H1 (cell line): ENCODE measurements at regions not wholly inside any gene's neighbourhood (a gene's known extent, or its start where the extent isn't known, plus 50 kb on each side); places are given as distances from the start of the nearest gene placed in this dataset.

Experiments
- CHD7 ChIP-seq: fragments of 300-600 bp; sonication (generic); IDR thresholded peaks from 2 replicates; pipeline ENCODE4 v1.7.1; 2012; ENCODE audit warnings: low read length, moderate library complexity, mild to moderate bottlenecking, inconsistent platforms; ENCODE audit not compliant: insufficient replicate concordance
- CREB1 ChIP-seq: IDR thresholded peaks from 2 replicates; pipeline ENCODE4 v1.6.1; 2012; ENCODE audit warnings: inconsistent platforms
- EGR1 ChIP-seq: IDR thresholded peaks from 2 replicates; pipeline ENCODE4 v1.6.1; 2011; ENCODE audit warnings: low read depth, low read length, borderline replicate concordance
- EZH2 ChIP-seq: fragments of 200-600 bp; sonication (generic); IDR thresholded peaks from 2 replicates; pipeline ENCODE4 v1.7.1; 2012; ENCODE audit warnings: low read depth, mild to moderate bottlenecking, moderate library complexity, low read length, inconsistent platforms; ENCODE audit not compliant: severe bottlenecking
- GABPA ChIP-seq: IDR thresholded peaks from 2 replicates; pipeline ENCODE4 v1.6.1; 2011; ENCODE audit warnings: mild to moderate bottlenecking, low read length, moderate library complexity, borderline replicate concordance; ENCODE audit not compliant: insufficient read depth
- GTF2F1 ChIP-seq: IDR thresholded peaks from 2 replicates; pipeline ENCODE4 v1.6.1; 2012; ENCODE audit warnings: low read depth, low read length, improper control_type of control experiment, borderline replicate concordance
- HDAC2 ChIP-seq, 2 experiments: fragments of 300-600 bp in 1 of 2; sonication (generic) in 1 of 2; IDR thresholded peaks; 2 replicates each; pipeline ENCODE4 v1.6.1; 2011 to 2012; ENCODE audit warnings: low read depth in 2 of 2, low read length in 2 of 2, mild to moderate bottlenecking in 2 of 2, moderate library complexity in 2 of 2, borderline replicate concordance in 1 of 2, inconsistent platforms in 1 of 2
- KDM4A ChIP-seq: IDR thresholded peaks from one replicate; pipeline ENCODE4 v1.7.1; 2012; ENCODE audit warnings: low read depth, mild to moderate bottlenecking, moderate library complexity, low read length, inconsistent platforms; ENCODE audit not compliant: severe bottlenecking
- MAX ChIP-seq: IDR thresholded peaks from 2 replicates; pipeline ENCODE4 v1.6.1; 2012; ENCODE audit warnings: inconsistent platforms
- POU5F1 ChIP-seq: IDR thresholded peaks from 2 replicates; pipeline ENCODE4 v1.6.1; 2011; ENCODE audit warnings: low read depth, mild to moderate bottlenecking, low read length, moderate library complexity
- SIN3A ChIP-seq, 2 experiments: IDR thresholded peaks in 1 of 2; conservative IDR thresholded peaks in 1 of 2; 2 replicates each; pipeline ENCODE4 v1.6.1; 2011 to 2012; ENCODE audit warnings: low read length in 2 of 2, improper control_type of control experiment in 1 of 2, low read depth in 1 of 2, mild to moderate bottlenecking in 1 of 2
- SIRT6 ChIP-seq: IDR thresholded peaks from one replicate; pipeline ENCODE4 v1.7.1; 2012; ENCODE audit warnings: low read length, inconsistent platforms

GRCh38 chr7:4383584-4383983, 298.5 kb upstream of the FOXK1 start (continued):
- no peak for TF ChIP-seq CHD7
- TF ChIP-seq CREB1 = no peak
- no peak for TF ChIP-seq HDAC2 (IDR thresholded peaks at IDR 0.05; ENCODE audit: borderline replicate concordance in 1 of 2, low read depth in 2 of 2, low read length in 2 of 2)
- TF ChIP-seq EZH2 = no peak
- no peak for TF ChIP-seq MAX
- TF ChIP-seq POU5F1 = no peak
- TF ChIP-seq GABPA = no peak
- TF ChIP-seq EGR1 = no peak
- no peak for TF ChIP-seq SIRT6
- no peak for TF ChIP-seq KDM4A
- no peak for TF ChIP-seq SIN3A (conservative IDR thresholded peaks at IDR 0.05 in 1 of 2, IDR thresholded peaks at IDR 0.05 in 1 of 2; ENCODE audit: low read depth in 1 of 2, low read length in 2 of 2)
- TF ChIP-seq GTF2F1 = no peak
